ENCODE measurements at regions not wholly inside any gene's neighbourhood (a gene's known extent, or its start where the extent isn't known, plus 50 kb on each side); places are given as distances from the start of the nearest gene placed in this dataset.

DNA sequence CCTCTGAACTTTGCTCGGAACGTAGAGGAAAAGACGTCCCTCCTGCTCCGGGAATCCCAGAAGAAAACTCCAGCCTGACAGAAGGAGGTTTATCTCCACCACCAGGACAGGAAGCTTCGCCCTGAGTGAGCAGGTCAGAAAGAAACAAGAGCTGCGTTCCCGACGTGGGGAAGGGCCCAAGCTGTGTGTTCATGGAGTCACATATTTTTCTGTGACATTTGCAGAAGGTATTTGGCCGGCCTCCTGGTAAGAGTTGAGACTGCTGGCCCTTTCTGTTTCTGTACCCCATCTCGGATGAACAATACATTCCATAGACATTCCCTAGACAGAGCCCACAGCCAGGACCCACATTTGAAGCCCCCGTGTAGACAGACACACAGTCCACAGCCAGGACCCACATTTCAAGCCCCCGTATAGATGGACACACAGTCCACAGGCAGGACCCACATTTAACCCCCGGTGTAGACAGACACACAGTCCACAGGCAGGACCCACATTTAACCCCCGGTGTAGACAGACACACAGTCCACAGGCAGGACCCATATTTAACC lies 230.8 kb downstream of the SHOX start:
- no peaks in the 10 kb centered on the region for H3K4me1 ChIP-seq (ENCODE audit: control insufficient read depth, insufficient read depth, low read length)
- no peaks in the 10 kb centered on the region for H3K79me1 ChIP-seq (ENCODE audit: low read depth in 1 of 2, low read length in 2 of 2)
- POLR2A ChIA-PET (ENCODE audit: unreplicated experiment) = no interaction called here
- no TSS peak for BruUV-seq (replicated peaks)
- no peak overlapping the region for H2AK9ac ChIP-seq (replicated peaks; ENCODE audit: low read depth, low read length, poor library complexity)
- H3K9me1 ChIP-seq (ENCODE audit: insufficient read depth, low read length) = no peaks in the 10 kb centered on the region
- H4K5ac ChIP-seq (ENCODE audit: low read depth, low read length) = no peak overlapping the region
- 80% methylated on average over 1 of the region's 14 CpGs; no CpG with 5 or more reads in 1 of the 2 experiments for WGBS, 2 experiments (ENCODE audit: extremely low coverage in 2 of 2, insufficient read length in 1 of 2)
- no peak overlapping the region for H3K4ac ChIP-seq (ENCODE audit: low read depth, low read length)
- no peak overlapping the region for H4K91ac ChIP-seq (ENCODE audit: insufficient read depth, low read depth, low read length)
- intact Hi-C loops (cut with micrococcal nuclease) (no loop called here), dilution Hi-C loops (cut with HindIII; ENCODE audit: low sequenced_read_pairs, unreplicated experiment) (no loop called here), in situ Hi-C loops (cut with MboI; ENCODE audit: low sequenced_read_pairs) (no loop called here)
- no peak overlapping the region for H2AFZ ChIP-seq (replicated peaks; ENCODE audit: low read length, poor library complexity)
- no peak overlapping the region for H3K9ac ChIP-seq (ENCODE audit: low read depth, low read length)
- H2BK120ac ChIP-seq (ENCODE audit: low read depth, low read length) = no peak overlapping the region
- no peak overlapping the region for H3K23ac ChIP-seq (ENCODE audit: low read depth, low read length)
- H3K27me3 ChIP-seq (ENCODE audit: control insufficient read depth, insufficient read depth, low read length) = no peaks in the 10 kb centered on the region
- CTCF ChIA-PET = no interaction called here
- ATAC-seq (ENCODE audit: low read depth) (no peak), DNase-seq (no peak)
- no peak overlapping the region for H3K14ac ChIP-seq (replicated peaks; ENCODE audit: low read depth, low read length)
- H2BK20ac ChIP-seq (ENCODE audit: low read depth, low read length) = no peak overlapping the region
- H4K20me1 ChIP-seq (ENCODE audit: insufficient read depth, low read length) = no peaks in the 10 kb centered on the region
- H4K8ac ChIP-seq (ENCODE audit: low read depth in 2 of 2, low read length in 2 of 2) = no peak overlapping the region
- H2AK5ac ChIP-seq (ENCODE audit: low read depth, low read length) = no peak overlapping the region
- H3K18ac ChIP-seq (ENCODE audit: low read depth, low read length) = no peak overlapping the region
- TF ChIP-seq CEBPB (IDR thresholded peaks at IDR 0.05; ENCODE audit: low read depth, low read length) = no peak
- TF ChIP-seq MXI1 (IDR thresholded peaks at IDR 0.05; ENCODE audit: borderline replicate concordance, low read depth, low read length) = no peak
- TF ChIP-seq BHLHE40 (IDR thresholded peaks at IDR 0.05; ENCODE audit: low read depth, low read length) = no peak
- TF ChIP-seq RCOR1 (IDR thresholded peaks at IDR 0.05; ENCODE audit: insufficient replicate concordance, low read length) = no peak
- no peak for TF ChIP-seq CHD1 (IDR thresholded peaks at IDR 0.05; ENCODE audit: low read depth, low read length)
- no peak for TF ChIP-seq SMC3 (IDR thresholded peaks at IDR 0.05; ENCODE audit: low read depth, low read length)
- no peak for TF ChIP-seq NFE2L2 (IDR thresholded peaks at IDR 0.05; ENCODE audit: low read depth, low read length)
- TF ChIP-seq, protein P1, sequence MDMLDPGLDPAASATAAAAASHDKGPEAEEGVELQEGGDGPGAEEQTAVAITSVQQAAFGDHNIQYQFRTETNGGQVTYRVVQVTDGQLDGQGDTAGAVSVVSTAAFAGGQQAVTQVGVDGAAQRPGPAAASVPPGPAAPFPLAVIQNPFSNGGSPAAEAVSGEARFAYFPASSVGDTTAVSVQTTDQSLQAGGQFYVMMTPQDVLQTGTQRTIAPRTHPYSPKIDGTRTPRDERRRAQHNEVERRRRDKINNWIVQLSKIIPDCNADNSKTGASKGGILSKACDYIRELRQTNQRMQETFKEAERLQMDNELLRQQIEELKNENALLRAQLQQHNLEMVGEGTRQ (IDR thresholded peaks at IDR 0.05; ENCODE audit: low read depth, low read length) = no peak
- TF ChIP-seq FOS (IDR thresholded peaks at IDR 0.05; ENCODE audit: low read depth, low read length) = no peak
- no peak for TF ChIP-seq RFX5 (IDR thresholded peaks at IDR 0.05; ENCODE audit: low read depth, low read length)
- TF ChIP-seq MAZ (IDR thresholded peaks at IDR 0.05; ENCODE audit: borderline replicate concordance, low read depth, low read length) = no peak
- no peak for TF ChIP-seq RAD21 (IDR thresholded peaks at IDR 0.05; ENCODE audit: low read length)
- TF ChIP-seq MAFK (IDR thresholded peaks at IDR 0.05; ENCODE audit: low read depth, low read length) = no peak
- TF ChIP-seq POLR2A (IDR thresholded peaks at IDR 0.05; ENCODE audit: low read depth, low read length) = no peak
- no peak for TF ChIP-seq ELK1 (IDR thresholded peaks at IDR 0.05; ENCODE audit: borderline replicate concordance, low read depth, low read length)
- TF ChIP-seq CTCF (conservative IDR thresholded peaks at IDR 0.05; ENCODE audit: low read depth, low read length) = no peak
- H2BK15ac ChIP-seq (ENCODE audit: low read depth, low read length) = no peak overlapping the region
- no peak overlapping the region for H3K56ac ChIP-seq (ENCODE audit: extremely low read depth, insufficient read depth, low read length)
- H3K36me3 ChIP-seq (ENCODE audit: control insufficient read depth, insufficient read depth, low read length) = no peaks in the 10 kb centered on the region
- H3K4me3 ChIP-seq (ENCODE audit: insufficient read depth, low read depth, low read length) = no peak overlapping the region
- no peak overlapping the region for H2BK5ac ChIP-seq (ENCODE audit: low read depth, low read length, poor library complexity, severe bottlenecking)
- no peak overlapping the region for H3K27ac ChIP-seq (ENCODE audit: insufficient read depth, low read length)
- peaks cover 13% of the 10 kb centered on the region; the same call in 1 of the 2 replicates for H3K9me3 ChIP-seq (ENCODE audit: control insufficient read depth, insufficient read depth, low read length)
- no peak overlapping the region for H3K4me2 ChIP-seq (ENCODE audit: low read depth, low read length)
